GM10248 (cell line): ENCODE measurements at regions not wholly inside any gene's neighbourhood (a gene's known extent, or its start where the extent isn't known, plus 50 kb on each side); places are given as distances from the start of the nearest gene placed in this dataset.

Experiments
- CTCF ChIA-PET: fragments of 300-600 bp; sonication (Branson Sonifier 250); formaldehyde crosslinking; extraction: SDS; loops from one replicate; lab custom pipeline; 2021; ENCODE audit warnings: antibody characterized with exemption; lab: Yijun Ruan, JAX
- POLR2A ChIA-PET: fragments of 350-650 bp; sonication (Branson Sonifier 250); formaldehyde crosslinking; extraction: SDS; loops from one replicate; lab custom pipeline; 2020; ENCODE audit warnings: antibody characterized with exemption; lab: Yijun Ruan, JAX
- DNase-seq: peaks from one replicate; pipeline ENCODE4 v3.0.0; 2012; ENCODE audit errors: extremely low spot score
- TF ChIP-seq, protein P1 (sequence below): IDR thresholded peaks from 2 replicates; pipeline ENCODE4 v1.5.1; 2012; ENCODE audit warnings: mild to moderate bottlenecking, low read depth; ENCODE audit errors: extremely low read depth, missing control alignments, control extremely low read depth

DNA sequence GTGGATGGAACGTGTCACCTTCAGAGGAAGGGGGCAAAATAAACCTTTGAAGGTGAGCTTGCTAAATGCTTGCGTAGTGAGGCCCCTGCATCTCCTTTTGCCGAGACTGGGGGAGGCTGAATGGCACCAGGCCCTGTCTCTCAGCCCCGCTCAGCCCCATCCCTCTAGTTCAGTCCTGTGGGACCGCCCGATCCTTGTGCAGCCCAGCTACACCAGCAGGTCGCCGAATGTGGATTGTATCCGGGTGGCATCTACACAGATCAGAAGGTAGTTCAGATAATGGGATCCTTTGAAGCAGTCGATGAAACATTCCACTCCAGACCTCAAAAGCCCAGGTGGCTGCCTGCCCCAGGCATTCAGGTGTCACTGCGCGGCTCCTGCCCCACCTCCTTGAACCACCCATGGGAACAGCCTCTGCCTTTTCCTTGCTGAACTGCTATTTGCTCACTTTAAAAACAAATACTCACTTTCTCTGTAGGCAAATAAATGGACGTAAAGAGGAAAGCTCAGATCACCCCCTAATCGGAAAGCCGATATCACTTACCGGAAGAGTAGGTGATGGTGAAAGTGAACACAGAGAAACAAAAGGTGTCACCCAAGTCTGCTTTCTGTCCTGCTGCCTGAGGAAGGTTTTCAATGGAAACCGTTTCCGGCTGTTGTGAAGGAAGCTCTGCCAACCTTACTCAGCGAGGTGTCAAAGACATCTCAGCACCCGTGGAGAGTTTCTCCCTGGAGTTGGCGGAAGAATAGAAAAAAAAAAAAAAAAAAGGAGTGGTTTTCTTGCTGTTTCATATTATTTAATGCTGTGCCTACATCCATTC lies 100.3 kb upstream of the NCOR2 start:
- TF ChIP-seq, protein P1, sequence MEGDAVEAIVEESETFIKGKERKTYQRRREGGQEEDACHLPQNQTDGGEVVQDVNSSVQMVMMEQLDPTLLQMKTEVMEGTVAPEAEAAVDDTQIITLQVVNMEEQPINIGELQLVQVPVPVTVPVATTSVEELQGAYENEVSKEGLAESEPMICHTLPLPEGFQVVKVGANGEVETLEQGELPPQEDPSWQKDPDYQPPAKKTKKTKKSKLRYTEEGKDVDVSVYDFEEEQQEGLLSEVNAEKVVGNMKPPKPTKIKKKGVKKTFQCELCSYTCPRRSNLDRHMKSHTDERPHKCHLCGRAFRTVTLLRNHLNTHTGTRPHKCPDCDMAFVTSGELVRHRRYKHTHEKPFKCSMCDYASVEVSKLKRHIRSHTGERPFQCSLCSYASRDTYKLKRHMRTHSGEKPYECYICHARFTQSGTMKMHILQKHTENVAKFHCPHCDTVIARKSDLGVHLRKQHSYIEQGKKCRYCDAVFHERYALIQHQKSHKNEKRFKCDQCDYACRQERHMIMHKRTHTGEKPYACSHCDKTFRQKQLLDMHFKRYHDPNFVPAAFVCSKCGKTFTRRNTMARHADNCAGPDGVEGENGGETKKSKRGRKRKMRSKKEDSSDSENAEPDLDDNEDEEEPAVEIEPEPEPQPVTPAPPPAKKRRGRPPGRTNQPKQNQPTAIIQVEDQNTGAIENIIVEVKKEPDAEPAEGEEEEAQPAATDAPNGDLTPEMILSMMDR: no peak
- CTCF ChIA-PET: interaction anchor here (2.3 kb wide), 1 partner anchor 15 kb away, joined by 5 read pairs; no protein-coding TSS in a partner anchor
- no peak for DNase-seq
- POLR2A ChIA-PET: no interaction called here

- CTCF ChIA-PET: interaction anchor here (2.3 kb wide), 1 partner anchor 14 kb away, joined by 5 read pairs; no protein-coding TSS in a partner anchor
Observed at GRCh38 chr12:124666722-124667259, 99.4 kb upstream of the NCOR2 start.

DNA sequence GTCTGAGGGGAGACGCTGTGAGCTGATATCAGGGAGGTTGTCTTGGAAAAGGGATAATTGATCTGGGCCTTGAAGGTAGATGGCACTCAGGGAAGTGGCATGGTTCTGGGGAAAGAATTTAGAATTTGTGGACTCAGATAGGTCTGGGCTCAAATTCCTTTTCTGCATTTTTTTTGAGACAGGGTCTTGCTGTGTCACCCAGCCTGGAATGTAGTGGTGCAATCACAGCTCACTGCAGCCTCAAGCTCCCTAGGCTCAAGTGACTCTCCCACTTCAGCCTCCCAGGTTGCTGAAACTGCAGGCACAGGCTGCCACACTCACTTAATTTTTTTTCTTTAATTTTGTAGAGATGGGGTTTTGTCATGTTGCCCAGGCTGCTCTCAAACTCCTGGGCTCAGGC lies 98.1 kb upstream of the NCOR2 start:
- CTCF ChIA-PET: interaction anchor here (0.6 kb wide), 1 partner anchor 16 kb away, joined by 3 read pairs; no protein-coding TSS in a partner anchor
- POLR2A ChIA-PET: no interaction called here
- TF ChIP-seq, protein P1: no peak
- no peak for DNase-seq

More at GRCh38 chr12:124666722-124667259, 99.4 kb upstream of the NCOR2 start:
- no peak for DNase-seq
- TF ChIP-seq, protein P1: no peak
- POLR2A ChIA-PET: no interaction called here

- ChIA-PET CTCF (no interaction called here), POLR2A (no interaction called here)
- DNase-seq: no peak
- TF ChIP-seq, protein P1: no peak
Observed at GRCh38 chr12:124664395-124665111, 97.1 kb upstream of the NCOR2 start.

GRCh38 chr12:124663771-124664366 lies 96.5 kb upstream of the NCOR2 start:
- ChIA-PET CTCF (no interaction called here), POLR2A (no interaction called here)
- no peak for DNase-seq
- TF ChIP-seq, protein P1: no peak

DNA sequence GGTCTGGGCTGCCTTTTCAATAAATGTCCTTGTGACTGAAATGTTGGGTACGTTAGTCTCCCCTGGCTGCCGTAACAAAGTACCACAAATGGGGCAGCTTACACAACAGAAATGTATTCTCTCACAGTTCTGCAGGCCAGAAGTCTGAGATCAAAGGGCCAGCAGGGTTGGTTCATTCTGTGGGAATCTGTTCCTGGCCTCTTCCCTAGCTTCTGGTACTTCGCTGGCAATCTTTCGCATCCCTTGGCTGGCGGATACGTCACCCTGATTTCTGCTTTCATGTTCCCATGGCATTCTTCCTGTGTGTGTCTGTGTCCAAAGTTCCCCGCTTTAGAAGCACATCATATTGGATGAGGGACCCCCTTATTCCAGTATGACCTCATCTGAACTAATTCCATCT lies 95.8 kb upstream of the NCOR2 start:
- TF ChIP-seq, protein P1: no peak
- DNase-seq: no peak
- CTCF ChIA-PET: interaction anchor here (1.6 to 2.2 kb wide), 2 partner anchors 12 to 15 kb away, joined by 3 to 12 read pairs; no protein-coding TSS in a partner anchor
- POLR2A ChIA-PET: no interaction called here
